SU-DHL-6 (cell line): ENCODE measurements at regions not wholly inside any gene's neighbourhood (a gene's known extent, or its start where the extent isn't known, plus 50 kb on each side); places are given as distances from the start of the nearest gene placed in this dataset.

Experiments used
- H2AFZ ChIP-seq: fragments of 200-600 bp; sonication (generic); 2 replicates; pipeline ENCODE4 v1.6.1; 2014; ENCODE audit warnings: low read depth, mild to moderate bottlenecking, moderate library complexity, mixed read lengths, antibody characterized with exemption, low read length; ENCODE audit not compliant: severe bottlenecking
- H3F3A ChIP-seq: fragments of 200-600 bp; shearing (Covaris generic); 2 replicates; pipeline ENCODE4 v1.6.0; 2016; ENCODE audit warnings: antibody characterized with exemption, mild to moderate bottlenecking; ENCODE audit not compliant: insufficient read depth
- H3K27ac ChIP-seq: fragments of 200-600 bp; sonication (generic); 2 replicates; pipeline ENCODE4 v1.5.1; 2016; ENCODE audit warnings: low read depth, mild to moderate bottlenecking, low read length, moderate library complexity, mixed read lengths
- H3K27me3 ChIP-seq: fragments of 200-600 bp; sonication (generic), shearing (Covaris generic); 2 replicates; pipeline ENCODE4 v1.6.0; 2014; ENCODE audit warnings: mild to moderate bottlenecking, low read length
- H3K36me3 ChIP-seq: fragments of 200-600 bp; sonication (generic); 2 replicates; pipeline ENCODE4 v1.6.1; 2014; ENCODE audit warnings: mild to moderate bottlenecking, low read length, mixed read lengths
- H3K4me2 ChIP-seq: fragments of 300-600, 200-600 bp; shearing (Covaris generic), sonication (generic); 2 replicates; pipeline ENCODE4 v1.6.0; 2014; ENCODE audit warnings: low read length, low read depth, mild to moderate bottlenecking; ENCODE audit not compliant: poor library complexity, severe bottlenecking
- H3K4me3 ChIP-seq: fragments of 200-600 bp; sonication (generic); 2 replicates; pipeline ENCODE4 v1.5.1; 2014; ENCODE audit warnings: antibody characterized with exemption, low read length, mild to moderate bottlenecking, mixed read lengths; ENCODE audit not compliant: insufficient read depth, poor library complexity, severe bottlenecking
- H3K79me2 ChIP-seq: fragments of 200-600 bp; sonication (generic); 2 replicates; pipeline ENCODE4 v1.6.1; 2014; ENCODE audit warnings: mild to moderate bottlenecking, low read length, moderate library complexity; ENCODE audit not compliant: insufficient read depth
- H3K9ac ChIP-seq: fragments of 200-600 bp; sonication (generic); 2 replicates; pipeline ENCODE4 v1.7.0; 2014; ENCODE audit warnings: mild to moderate bottlenecking, low read length
- H3K9me2 ChIP-seq: fragments of 200-600 bp; sonication (generic); replicated peaks from 2 replicates; pipeline ENCODE4 v1.6.1; 2014; ENCODE audit warnings: low read length; ENCODE audit not compliant: insufficient read depth
- H3K9me3 ChIP-seq: fragments of 200-600 bp; sonication (generic); 2 replicates; pipeline ENCODE4 v1.6.1; 2014; ENCODE audit warnings: low read length, mixed read lengths; ENCODE audit not compliant: insufficient read depth
- H4K20me1 ChIP-seq: fragments of 200-600 bp; sonication (generic); 2 replicates; pipeline ENCODE4 v1.6.1; 2014; ENCODE audit warnings: low read depth, mild to moderate bottlenecking, antibody characterized with exemption, low read length, moderate library complexity, mixed read lengths
- CTCF ChIP-seq: fragments of 200-600 bp; sonication (generic); IDR thresholded peaks from one replicate; pipeline ENCODE4 v1.5.1; 2017; ENCODE audit warnings: antibody characterized with exemption, mild to moderate bottlenecking, low read length, moderate library complexity; ENCODE audit not compliant: insufficient read depth, poor library complexity, severe bottlenecking
- EZH2phosphoT487 ChIP-seq: fragments of 200-600 bp; sonication (generic), shearing (Covaris generic); conservative IDR thresholded peaks from 2 replicates; pipeline ENCODE4 v1.6.1; 2018; ENCODE audit warnings: mild to moderate bottlenecking, antibody characterized with exemption, low read length, moderate library complexity, mixed read lengths

DNA sequence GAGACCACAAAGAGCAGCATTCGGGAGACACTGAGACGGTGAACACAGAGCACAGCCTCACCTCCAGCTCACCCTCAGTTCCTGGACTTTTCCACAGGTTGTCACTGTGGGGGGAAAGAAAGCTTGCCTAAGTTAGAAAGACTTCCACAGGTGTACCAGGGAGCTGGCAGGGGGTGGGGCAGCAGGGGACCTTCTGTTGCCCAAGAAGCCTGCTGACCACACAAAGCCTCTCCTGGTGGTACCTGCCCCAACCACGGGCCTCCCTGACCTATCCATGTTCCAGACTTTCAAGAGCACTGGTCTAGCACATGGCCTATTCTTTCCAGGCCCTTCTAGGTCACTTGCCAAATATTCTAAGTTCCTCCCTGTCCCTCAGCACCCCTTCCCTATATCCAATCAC is 550.8 kb downstream of the BNC2 start:
- H2AFZ ChIP-seq: no peak overlapping the region
- H3K36me3 ChIP-seq: no peaks in the 10 kb centered on the region
- no peak overlapping the region for H3K9ac ChIP-seq
- no peaks in the 10 kb centered on the region for H3K9me2 ChIP-seq
- H3K4me3 ChIP-seq: no peak overlapping the region
- H3F3A ChIP-seq: no peaks in the 10 kb centered on the region
- H4K20me1 ChIP-seq: no peaks in the 10 kb centered on the region
- no peak for TF ChIP-seq EZH2phosphoT487
- TF ChIP-seq CTCF: no peak
- no peaks in the 10 kb centered on the region for H3K9me3 ChIP-seq
- no peaks in the 10 kb centered on the region for H3K27me3 ChIP-seq
- H3K27ac ChIP-seq: no peak overlapping the region
- no peak overlapping the region for H3K4me2 ChIP-seq
- H3K79me2 ChIP-seq: no peaks in the 10 kb centered on the region

- no peak overlapping the region for H3K27ac ChIP-seq
- no peaks in the 10 kb centered on the region for H3K79me2 ChIP-seq
- no peak overlapping the region for H3K9ac ChIP-seq
- no peak overlapping the region for H3K4me2 ChIP-seq
- H3K4me3 ChIP-seq: no peak overlapping the region
- H3K9me2 ChIP-seq: no peaks in the 10 kb centered on the region
- H2AFZ ChIP-seq: no peak overlapping the region
- TF ChIP-seq CTCF: no peak
- TF ChIP-seq EZH2phosphoT487: no peak
- no peaks in the 10 kb centered on the region for H3K36me3 ChIP-seq
- H3K27me3 ChIP-seq: no peaks in the 10 kb centered on the region
- no peaks in the 10 kb centered on the region for H3K9me3 ChIP-seq
- no peaks in the 10 kb centered on the region for H4K20me1 ChIP-seq
- no peaks in the 10 kb centered on the region for H3F3A ChIP-seq
These were observed 550.0 kb downstream of the BNC2 start for GRCh38 chr9:16320338-16320902.

GRCh38 chr9:16321461-16322119 is 548.9 kb downstream of the BNC2 start:
- H3K36me3 ChIP-seq: no peaks in the 10 kb centered on the region
- no peak overlapping the region for H3K27ac ChIP-seq
- H3K4me2 ChIP-seq: no peak overlapping the region
- H2AFZ ChIP-seq: no peak overlapping the region
- no peaks in the 10 kb centered on the region for H4K20me1 ChIP-seq
- no peak for TF ChIP-seq EZH2phosphoT487
- TF ChIP-seq CTCF: no peak
- no peaks in the 10 kb centered on the region for H3K79me2 ChIP-seq
- no peaks in the 10 kb centered on the region for H3K27me3 ChIP-seq
- H3K4me3 ChIP-seq: no peak overlapping the region
- no peaks in the 10 kb centered on the region for H3F3A ChIP-seq
- no peaks in the 10 kb centered on the region for H3K9me3 ChIP-seq
- no peak overlapping the region for H3K9ac ChIP-seq
- H3K9me2 ChIP-seq: no peaks in the 10 kb centered on the region
